GM18519 (cell line): ENCODE measurements at regions not wholly inside any gene's neighbourhood (a gene's known extent, or its start where the extent isn't known, plus 50 kb on each side); places are given as distances from the start of the nearest gene placed in this dataset.

Experiments used
- ATAC-seq: cut with Tn5 transposase; IDR thresholded peaks from one replicate; pipeline ENCODE4 v1.9.1; 2021; ENCODE audit warnings: mild to moderate bottlenecking, moderate library complexity; ENCODE audit not compliant: unreplicated experiment, low FRiP score

DNA sequence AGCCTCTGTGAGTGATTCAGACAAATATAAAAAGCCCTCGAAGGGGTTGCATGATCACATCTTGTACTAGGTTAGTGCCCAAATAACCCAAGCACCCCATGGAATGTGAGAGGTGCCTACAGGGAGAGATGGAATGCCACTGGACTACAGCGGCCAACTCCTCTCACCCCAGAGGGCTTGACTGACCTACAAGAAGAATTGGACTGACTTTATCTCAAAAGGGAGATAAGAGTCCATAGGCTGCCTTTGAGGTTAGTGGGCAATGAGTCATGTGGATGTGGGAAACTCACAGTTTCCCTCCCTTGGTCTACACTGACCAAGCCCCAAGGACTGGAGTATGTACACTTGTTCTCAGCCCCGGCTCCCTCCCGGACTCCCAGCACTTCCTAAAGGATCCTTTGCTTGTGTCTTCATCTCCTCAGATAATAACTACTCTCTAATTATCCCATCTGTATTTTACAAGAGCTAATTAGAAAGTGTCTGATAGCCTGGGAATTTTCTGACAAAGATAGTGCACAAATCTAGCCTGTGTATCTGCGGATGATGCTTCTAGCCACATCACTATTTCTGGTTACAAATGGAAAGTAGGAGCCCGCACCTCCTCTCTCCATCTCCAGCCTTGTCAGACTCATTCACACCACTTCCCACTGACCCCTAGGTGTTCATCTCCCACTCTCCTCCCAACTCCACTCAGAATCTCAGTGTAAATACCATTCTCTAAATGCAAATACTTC, 547.8 kb upstream of the TBL1XR1 start:
- no peak for ATAC-seq

DNA sequence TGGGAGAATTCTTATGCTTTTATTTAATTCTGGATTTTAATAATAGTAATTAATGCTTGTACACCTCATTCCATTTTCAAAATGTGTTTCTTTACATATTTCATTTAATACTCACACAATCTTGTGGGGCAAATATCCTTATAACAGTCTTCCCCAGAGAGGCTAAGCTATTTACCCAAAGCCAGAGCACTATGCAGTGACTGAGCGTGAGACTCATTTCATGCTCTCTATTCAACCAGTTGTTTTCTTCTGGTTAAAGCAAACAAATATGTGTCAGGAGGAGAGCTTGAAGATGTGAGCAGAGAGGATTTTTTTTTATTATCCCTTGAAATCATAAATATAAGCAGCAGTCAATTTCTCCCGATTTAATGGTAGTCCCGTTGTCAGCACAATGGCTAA, 548.3 kb upstream of the TBL1XR1 start:
- no peak for ATAC-seq

DNA sequence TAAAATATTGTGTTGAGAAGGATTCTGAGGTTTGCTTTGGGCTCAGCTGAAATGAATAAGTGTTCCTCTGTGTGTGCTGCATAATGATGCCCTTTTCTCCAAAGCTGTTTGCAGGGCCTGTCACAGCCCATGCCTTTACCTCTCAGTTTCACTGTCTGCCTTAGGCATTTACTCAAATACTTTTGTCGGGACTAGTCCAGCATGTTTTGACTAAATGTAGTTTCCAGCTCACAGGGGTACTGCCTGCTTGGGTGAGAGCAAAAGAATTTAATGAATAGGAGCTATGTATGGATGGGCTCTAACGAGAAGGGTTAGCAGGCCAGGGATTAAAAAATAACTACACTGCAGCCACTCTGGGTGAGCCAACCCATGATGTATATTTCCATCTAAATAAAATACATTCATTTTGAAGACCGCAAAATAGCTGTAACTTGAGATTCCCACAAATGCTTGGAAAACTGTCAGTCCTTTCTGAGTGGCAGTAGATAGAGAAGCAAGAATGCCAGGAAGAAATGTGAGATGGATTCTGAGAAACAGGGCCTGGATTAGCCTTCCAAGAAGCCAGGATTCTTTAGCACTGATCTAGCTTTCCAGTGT, 549.2 kb upstream of the TBL1XR1 start:
- no peak for ATAC-seq

GRCh38 chr3:177749836-177750235, 552.6 kb upstream of the TBL1XR1 start:
- no peak for ATAC-seq

- ATAC-seq, result no peak
Observed at GRCh38 chr3:177750436-177750835, 553.2 kb upstream of the TBL1XR1 start.

DNA sequence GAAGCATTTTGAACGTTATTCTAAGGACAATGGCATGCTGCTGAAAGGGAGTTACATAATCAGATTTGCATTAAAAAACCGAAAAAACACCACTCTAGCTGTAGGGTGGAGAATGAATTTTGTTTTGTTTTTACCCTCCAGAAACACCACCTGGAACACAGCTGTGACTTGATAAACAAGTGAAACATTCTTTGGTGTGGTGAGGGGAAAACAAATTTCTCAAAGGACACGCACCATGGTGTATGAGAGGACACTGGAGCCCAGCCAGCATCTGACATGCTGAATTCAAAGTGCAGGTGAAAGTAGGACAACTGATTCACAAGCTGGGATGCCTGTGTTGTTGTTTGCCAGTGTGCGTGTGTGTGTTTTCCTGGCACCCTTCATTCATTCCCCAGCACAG, 554.5 kb upstream of the TBL1XR1 start:
- no peak for ATAC-seq

- no peak for ATAC-seq
Observed at GRCh38 chr3:177752831-177753230, 555.5 kb upstream of the TBL1XR1 start.

GRCh38 chr3:177753451-177754155, 556.3 kb upstream of the TBL1XR1 start:
- no peak for ATAC-seq

- ATAC-seq, result no peak
Observed at GRCh38 chr3:177754508-177754921, 557.2 kb upstream of the TBL1XR1 start.

- no peak for ATAC-seq
Observed at GRCh38 chr3:177758126-177758525, 560.8 kb upstream of the TBL1XR1 start.

GRCh38 chr3:177760803-177761202, 563.5 kb upstream of the TBL1XR1 start:
- no peak for ATAC-seq

DNA sequence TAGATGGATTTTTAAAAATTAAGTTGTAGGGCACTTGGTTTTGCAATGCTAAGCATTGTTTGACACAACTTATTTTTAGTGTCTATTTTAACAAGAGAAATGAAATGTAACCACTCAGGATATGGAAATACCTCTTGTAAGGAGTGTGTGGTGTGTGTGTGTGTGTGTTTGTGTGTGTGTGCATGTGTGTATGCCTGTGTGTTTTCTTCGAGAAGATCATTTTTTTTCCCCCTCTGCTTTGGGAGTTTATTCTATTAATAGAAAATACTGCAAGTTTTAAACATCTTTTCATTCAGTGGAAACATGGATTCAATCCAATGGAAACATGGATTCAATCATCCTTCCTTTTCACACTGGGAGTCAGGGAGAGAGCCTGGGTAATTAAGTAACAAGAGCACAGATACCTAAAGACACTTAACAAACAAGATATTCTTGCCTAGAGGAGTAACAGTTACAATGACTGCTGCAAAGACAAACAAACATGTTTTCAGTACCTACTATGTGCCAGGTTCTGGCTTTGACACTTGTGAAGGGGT, 567.2 kb upstream of the TBL1XR1 start:
- ATAC-seq, result no peak

GRCh38 chr3:177764933-177765332, 567.7 kb upstream of the TBL1XR1 start:
- ATAC-seq, result no peak

- ATAC-seq, result no peak
Observed at GRCh38 chr3:177770383-177771230, 573.3 kb upstream of the TBL1XR1 start.

DNA sequence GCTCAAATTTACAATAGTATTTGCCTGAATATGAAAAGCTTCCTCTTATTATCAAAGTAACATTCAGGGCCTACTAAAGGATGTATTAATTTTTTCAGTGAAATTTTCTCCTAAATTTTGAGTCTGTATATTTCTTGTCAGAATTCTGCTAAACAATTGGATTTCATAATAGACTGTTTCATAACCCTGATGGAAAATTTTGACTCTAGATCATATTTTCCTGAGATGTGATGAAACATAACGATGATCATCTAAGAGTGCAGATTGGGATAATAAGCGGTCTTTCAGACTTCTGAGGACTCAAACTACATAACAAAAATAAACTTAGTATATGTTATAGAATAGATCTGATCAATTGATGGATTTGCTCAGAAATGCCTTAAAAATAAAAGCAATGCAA, 574.5 kb upstream of the TBL1XR1 start:
- ATAC-seq, result no peak

DNA sequence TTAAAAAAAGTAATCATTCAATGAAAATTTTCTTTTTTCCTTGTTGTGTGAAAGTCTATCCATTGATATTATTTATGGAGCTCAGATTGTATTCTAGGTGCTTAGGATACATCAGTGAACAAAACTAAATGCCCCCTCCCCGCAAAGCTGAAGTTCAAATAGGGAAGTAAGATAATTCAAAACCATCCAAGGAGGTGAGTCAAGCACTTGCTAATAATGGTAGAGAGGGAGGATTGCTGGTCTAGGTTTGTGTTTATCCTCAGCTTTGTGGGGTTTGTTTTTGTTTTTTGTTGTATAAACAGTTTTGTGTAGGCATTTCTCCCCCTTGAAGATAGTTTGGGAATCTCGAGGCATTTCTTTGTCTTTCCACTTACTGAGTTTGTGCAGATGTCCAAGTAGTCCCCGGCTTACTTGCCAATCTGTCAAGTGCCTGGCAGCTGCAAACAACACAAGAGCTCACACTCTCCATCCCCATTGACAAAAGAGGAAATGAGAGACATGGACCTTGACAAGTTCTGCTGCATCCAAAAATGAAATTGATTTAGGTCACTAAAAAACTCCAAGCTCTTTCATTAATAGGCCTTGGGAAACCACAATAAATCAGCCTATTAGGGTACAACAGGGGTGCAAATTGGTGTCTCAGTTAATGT, 575.8 kb upstream of the TBL1XR1 start:
- peak; percentile 30 for ATAC-seq

- no peak for ATAC-seq
Observed at GRCh38 chr3:177773717-177774116, 576.4 kb upstream of the TBL1XR1 start.

DNA sequence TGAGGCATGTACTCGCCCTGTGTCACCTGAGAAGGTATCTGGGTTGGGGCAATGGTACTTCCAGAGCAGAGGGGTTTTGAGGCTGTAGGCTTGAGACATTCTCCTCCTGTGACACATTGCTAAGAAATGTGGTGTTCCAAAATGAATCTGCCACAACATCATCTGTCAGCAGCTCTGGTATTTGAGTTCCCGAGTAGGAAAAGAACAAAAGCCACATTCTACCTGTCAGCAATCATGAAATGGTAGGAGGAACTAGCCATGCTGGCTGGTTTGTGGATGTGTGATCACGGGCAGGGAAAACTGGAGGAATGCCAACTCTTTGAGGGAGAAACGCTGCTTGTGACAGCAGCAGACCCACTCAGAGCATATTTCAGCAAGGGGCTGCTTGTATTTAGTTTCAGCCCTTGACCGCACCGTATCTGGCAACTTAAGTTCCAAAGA, 579.4 kb upstream of the TBL1XR1 start:
- ATAC-seq, result no peak

GRCh38 chr3:177777699-177778098, 580.4 kb upstream of the TBL1XR1 start:
- peak; percentile 91 for ATAC-seq

DNA sequence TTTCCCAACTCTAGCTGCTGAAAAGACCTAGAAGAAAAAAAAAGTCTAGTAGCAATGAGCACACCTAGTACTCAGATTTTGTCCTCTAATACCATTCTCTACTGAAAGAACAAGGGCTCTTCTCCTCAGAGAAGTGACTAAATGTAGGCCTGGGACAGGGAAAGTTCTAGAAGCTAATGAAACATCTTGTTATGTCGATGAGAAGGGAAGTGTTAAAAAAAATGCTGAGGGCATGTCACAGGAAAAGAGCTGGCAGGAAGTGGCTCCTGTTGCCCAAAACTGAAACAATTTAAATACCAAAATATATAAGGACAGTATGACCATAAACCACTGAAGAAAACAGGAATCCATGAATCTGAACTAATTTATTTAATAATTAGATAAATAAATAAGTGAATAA, 581.4 kb upstream of the TBL1XR1 start:
- ATAC-seq, result no peak
